ENCODE measurements at regions not wholly inside any gene's neighbourhood (a gene's known extent, or its start where the extent isn't known, plus 50 kb on each side); places are given as distances from the start of the nearest gene placed in this dataset.

DNA sequence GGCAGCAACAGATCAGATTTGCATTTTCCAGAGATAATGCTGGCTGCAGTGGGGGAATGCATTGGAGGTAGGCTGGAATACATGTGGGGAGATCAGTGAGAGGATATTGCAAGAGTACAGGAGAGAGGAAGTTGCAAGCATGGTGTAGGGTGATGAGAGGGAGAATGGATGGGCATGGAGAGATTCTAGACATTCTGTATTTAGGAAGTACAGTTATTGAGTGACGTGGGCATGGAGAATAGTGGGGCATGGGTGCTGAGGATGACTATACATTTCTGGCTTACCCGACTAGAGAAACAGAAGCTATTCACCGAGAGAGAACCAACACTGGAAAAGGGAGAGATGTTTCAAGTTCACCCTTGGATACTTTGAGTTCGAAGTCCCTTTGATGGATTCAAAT is 116.9 kb upstream of the SVIL start:
- H3K27me3 Mint-ChIP-seq (ENCODE audit: low read depth): peaks cover 14% of the 10 kb centered on the region
- no peak overlapping the region for H3K27ac Mint-ChIP-seq
- DNase-seq (ENCODE audit: low spot score): no peak
- no peak overlapping the region for H3K4me3 Mint-ChIP-seq (ENCODE audit: low read depth)
- H3K4me1 Mint-ChIP-seq (ENCODE audit: low read depth): no peaks in the 10 kb centered on the region
- intact Hi-C loops (cut with micrococcal nuclease): no loop called here
- no peaks in the 10 kb centered on the region for H3K9me3 Mint-ChIP-seq
- no peaks in the 10 kb centered on the region for H3K36me3 Mint-ChIP-seq (ENCODE audit: low read depth)

DNA sequence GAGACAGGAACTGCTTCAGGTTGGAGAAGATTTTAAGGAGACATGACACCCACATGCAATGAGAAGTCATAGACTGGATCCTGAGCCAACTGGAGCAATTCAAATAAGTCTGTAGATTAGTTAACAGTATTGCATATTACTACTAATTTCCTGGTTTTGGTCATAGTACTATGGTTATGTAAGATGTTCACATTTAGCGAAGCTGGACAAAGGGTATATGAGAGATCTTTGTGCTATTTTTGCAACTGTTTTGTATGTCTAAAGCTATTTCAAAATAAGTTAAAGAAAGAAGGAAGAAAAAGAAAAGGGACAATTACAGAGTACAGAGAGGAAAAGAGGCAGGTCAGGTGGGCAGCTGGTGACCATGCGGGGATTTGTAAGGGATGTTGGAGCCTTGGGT is 116.5 kb upstream of the SVIL start:
- no peak overlapping the region for H3K27ac Mint-ChIP-seq
- DNase-seq (ENCODE audit: low spot score): no peak
- intact Hi-C loops (cut with micrococcal nuclease): no loop called here
- no peak overlapping the region for H3K4me3 Mint-ChIP-seq (ENCODE audit: low read depth)
- H3K4me1 Mint-ChIP-seq (ENCODE audit: low read depth): no peaks in the 10 kb centered on the region
- H3K27me3 Mint-ChIP-seq (ENCODE audit: low read depth): peaks cover 12% of the 10 kb centered on the region
- no peaks in the 10 kb centered on the region for H3K36me3 Mint-ChIP-seq (ENCODE audit: low read depth)
- no peaks in the 10 kb centered on the region for H3K9me3 Mint-ChIP-seq

GRCh38 chr10:29749150-29749549 is 114.4 kb upstream of the SVIL start:
- peaks cover 11% of the 10 kb centered on the region for H3K27me3 Mint-ChIP-seq (ENCODE audit: low read depth)
- intact Hi-C loops (cut with micrococcal nuclease): no loop called here

DNA sequence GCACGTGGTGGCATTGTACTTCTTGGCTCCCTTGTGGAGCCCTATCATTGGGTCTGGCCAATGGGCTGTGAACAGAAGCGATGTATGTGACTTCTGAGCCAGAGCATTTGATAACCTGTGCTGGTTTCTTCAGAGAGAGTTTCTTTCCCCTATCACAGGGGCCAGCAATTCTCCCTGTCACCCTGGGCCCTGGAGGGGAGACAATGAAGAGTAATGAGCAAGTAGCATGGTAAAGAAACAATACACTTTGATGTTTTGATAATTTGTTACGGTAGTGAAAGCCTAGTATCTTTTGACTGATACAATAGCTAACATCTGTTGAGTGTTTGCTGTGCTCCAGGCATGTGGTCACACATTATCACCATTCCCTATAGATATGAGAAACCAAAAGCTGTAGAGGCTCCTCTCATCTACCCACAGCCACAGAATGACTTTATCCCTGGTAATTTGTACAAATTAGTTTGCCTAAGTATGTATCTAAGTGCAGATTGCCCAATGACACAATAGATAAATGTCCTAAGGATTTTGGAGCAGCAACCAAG is 113.4 kb upstream of the SVIL start:
- Mint-ChIP-seq H3K27ac (no peak overlapping the region), H3K4me3 (ENCODE audit: low read depth) (no peak overlapping the region), H3K36me3 (ENCODE audit: low read depth) (no peaks in the 10 kb centered on the region), H3K9me3 (no peaks in the 10 kb centered on the region), H3K27me3 (ENCODE audit: low read depth) (peaks cover 9% of the 10 kb centered on the region), H3K4me1 (ENCODE audit: low read depth) (no peaks in the 10 kb centered on the region)
- no peak for DNase-seq (ENCODE audit: low spot score)
- intact Hi-C loops (cut with micrococcal nuclease): no loop called here

More at GRCh38 chr10:29749150-29749549, 114.4 kb upstream of the SVIL start:
- Mint-ChIP-seq H3K4me3 (ENCODE audit: low read depth) (no peak overlapping the region), H3K9me3 (no peaks in the 10 kb centered on the region), H3K27ac (no peak overlapping the region), H3K36me3 (ENCODE audit: low read depth) (no peaks in the 10 kb centered on the region), H3K4me1 (ENCODE audit: low read depth) (no peaks in the 10 kb centered on the region)
- no peak for DNase-seq (ENCODE audit: low spot score)

DNA sequence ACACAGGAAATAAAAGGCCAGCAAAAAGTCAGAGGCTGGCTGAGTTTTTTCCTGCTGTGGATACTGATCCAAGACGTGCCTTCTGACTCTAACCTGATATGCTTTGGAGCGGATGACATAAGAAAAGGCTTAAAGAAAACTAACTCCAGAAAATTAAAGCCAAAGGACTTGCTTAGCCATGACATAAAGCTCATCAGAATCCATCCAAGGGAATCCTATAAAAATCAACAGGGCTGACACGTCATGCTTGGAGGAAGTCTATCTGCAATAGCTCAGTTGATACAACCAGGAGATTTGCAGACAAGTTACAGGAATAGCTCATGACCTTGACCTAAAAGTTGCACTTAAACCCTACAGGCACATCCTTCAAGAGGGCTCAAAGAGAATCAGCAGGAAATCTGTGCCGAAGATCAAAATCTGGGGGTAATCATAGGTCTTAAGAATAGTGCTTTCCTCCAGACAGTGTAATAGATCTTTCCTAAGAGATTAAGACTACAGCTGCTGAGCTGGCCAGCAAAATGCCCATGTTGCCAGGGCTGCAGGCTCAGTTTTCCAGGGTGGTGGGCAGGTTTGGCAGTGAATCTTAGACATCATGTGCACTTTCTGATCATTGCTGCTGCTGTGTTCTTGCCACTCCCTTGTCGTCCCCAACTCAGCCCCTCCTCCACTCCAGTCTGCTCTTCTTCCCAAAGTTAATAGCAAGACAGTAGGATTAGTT is 111.5 kb upstream of the SVIL start:
- H3K27me3 Mint-ChIP-seq (ENCODE audit: low read depth): peaks cover 12% of the 10 kb centered on the region
- H3K27ac Mint-ChIP-seq: no peak overlapping the region
- intact Hi-C loops (cut with micrococcal nuclease): no loop called here
- no peaks in the 10 kb centered on the region for H3K9me3 Mint-ChIP-seq
- no peak for DNase-seq (ENCODE audit: low spot score)
- H3K36me3 Mint-ChIP-seq (ENCODE audit: low read depth): no peaks in the 10 kb centered on the region
- no peak overlapping the region for H3K4me3 Mint-ChIP-seq (ENCODE audit: low read depth)
- H3K4me1 Mint-ChIP-seq (ENCODE audit: low read depth): no peaks in the 10 kb centered on the region

- intact Hi-C loops (cut with micrococcal nuclease): no loop called here
- no peaks in the 10 kb centered on the region for H3K9me3 Mint-ChIP-seq
- H3K27me3 Mint-ChIP-seq (ENCODE audit: low read depth): peaks cover 34% of the 10 kb centered on the region
- H3K4me3 Mint-ChIP-seq (ENCODE audit: low read depth): no peak overlapping the region
- DNase-seq (ENCODE audit: low spot score): no peak
- no peaks in the 10 kb centered on the region for H3K36me3 Mint-ChIP-seq (ENCODE audit: low read depth)
- peaks cover 4% of the 10 kb centered on the region for H3K4me1 Mint-ChIP-seq (ENCODE audit: low read depth)
- no peak overlapping the region for H3K27ac Mint-ChIP-seq
Observed at GRCh38 chr10:29740981-29741545, 106.3 kb upstream of the SVIL start.

GRCh38 chr10:29738341-29738740 is 103.6 kb upstream of the SVIL start:
- Mint-ChIP-seq H3K36me3 (ENCODE audit: low read depth) (no peaks in the 10 kb centered on the region), H3K4me1 (ENCODE audit: low read depth) (peaks cover 12% of the 10 kb centered on the region)

GRCh38 chr10:29737074-29737593 is 102.4 kb upstream of the SVIL start:
- Mint-ChIP-seq H3K27me3 (ENCODE audit: low read depth) (peaks cover 41% of the 10 kb centered on the region), H3K4me1 (ENCODE audit: low read depth) (peaks cover 12% of the 10 kb centered on the region), H3K36me3 (ENCODE audit: low read depth) (no peaks in the 10 kb centered on the region), H3K4me3 (ENCODE audit: low read depth) (peak overlapping the region; percentile 75), H3K9me3 (no peaks in the 10 kb centered on the region), H3K27ac (no peak overlapping the region)
- intact Hi-C loops (cut with micrococcal nuclease): loop anchor here (5.0 kb wide), 2 partner anchors 90 to 105 kb away; partner anchors contain the start of gene SVIL
- no peak for DNase-seq (ENCODE audit: low spot score)

More at GRCh38 chr10:29738341-29738740, 103.6 kb upstream of the SVIL start:
- no peak overlapping the region for H3K27ac Mint-ChIP-seq
- H3K9me3 Mint-ChIP-seq: no peaks in the 10 kb centered on the region
- DNase-seq (ENCODE audit: low spot score): no peak
- no peak overlapping the region for H3K4me3 Mint-ChIP-seq (ENCODE audit: low read depth)
- H3K27me3 Mint-ChIP-seq (ENCODE audit: low read depth): peaks cover 39% of the 10 kb centered on the region
- intact Hi-C loops (cut with micrococcal nuclease): loop anchor here (5.0 kb wide), 2 partner anchors 91 to 106 kb away; partner anchors contain the start of gene SVIL

DNA sequence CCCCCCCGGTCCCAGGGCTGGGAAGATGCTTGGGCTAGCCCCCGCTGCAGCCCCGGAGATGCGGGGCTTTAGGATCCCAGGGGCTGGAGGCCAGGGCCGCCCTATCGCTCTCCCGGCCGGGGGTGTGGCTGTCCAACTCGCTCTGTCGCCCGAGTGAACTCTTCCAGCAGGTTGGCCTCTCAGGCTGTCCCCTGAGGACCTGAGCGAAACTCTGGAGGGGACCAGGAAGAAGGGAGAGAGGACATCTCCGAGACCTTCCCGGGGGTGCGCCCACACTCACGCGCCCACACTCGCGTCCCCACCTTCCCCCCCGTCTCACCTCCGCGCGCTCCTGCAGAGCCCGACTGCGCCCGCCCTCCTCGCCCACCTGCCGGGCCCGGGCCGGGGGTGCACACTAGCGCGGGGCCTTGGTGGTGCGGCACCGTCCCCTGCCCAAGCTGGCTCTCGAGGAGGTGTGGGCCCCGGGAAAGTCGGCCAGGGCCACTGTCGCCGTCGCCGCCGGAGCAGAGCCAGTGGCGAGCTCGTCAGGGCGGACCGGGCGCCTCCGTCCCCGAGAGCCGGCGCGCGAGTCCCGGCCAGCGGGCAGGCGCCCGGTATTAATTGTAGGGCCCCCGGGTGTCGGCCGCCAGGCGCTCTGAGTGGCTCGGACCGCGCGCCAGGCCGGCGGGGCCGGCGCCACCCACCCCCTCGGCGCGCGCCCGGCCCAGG is 101.7 kb upstream of the SVIL start:
- H3K27ac Mint-ChIP-seq: no peak overlapping the region
- H3K4me3 Mint-ChIP-seq (ENCODE audit: low read depth): peak overlapping the region; percentile 77
- no peaks in the 10 kb centered on the region for H3K9me3 Mint-ChIP-seq
- H3K27me3 Mint-ChIP-seq (ENCODE audit: low read depth): peaks cover 39% of the 10 kb centered on the region
- intact Hi-C loops (cut with micrococcal nuclease): loop anchor here (5.0 kb wide), 2 partner anchors 89 to 104 kb away; partner anchors contain the start of gene SVIL
- peaks cover 12% of the 10 kb centered on the region for H3K4me1 Mint-ChIP-seq (ENCODE audit: low read depth)
- H3K36me3 Mint-ChIP-seq (ENCODE audit: low read depth): no peaks in the 10 kb centered on the region
- DNase-seq (ENCODE audit: low spot score): peak; percentile 16

- DNase-seq (ENCODE audit: low spot score): peak; percentile 79
- H3K9me3 Mint-ChIP-seq: no peaks in the 10 kb centered on the region
- peak overlapping the region; percentile 66 for H3K27ac Mint-ChIP-seq
- H3K4me3 Mint-ChIP-seq (ENCODE audit: low read depth): peak overlapping the region; percentile 77
- no peaks in the 10 kb centered on the region for H3K36me3 Mint-ChIP-seq (ENCODE audit: low read depth)
- intact Hi-C loops (cut with micrococcal nuclease): loop anchor here (1.0 to 5.0 kb wide), 4 partner anchors 77 to 145 kb away; partner anchors contain the start of gene SVIL
- peaks cover 36% of the 10 kb centered on the region for H3K27me3 Mint-ChIP-seq (ENCODE audit: low read depth)
- H3K4me1 Mint-ChIP-seq (ENCODE audit: low read depth): peaks cover 12% of the 10 kb centered on the region
Observed at GRCh38 chr10:29735628-29736365, 101.0 kb upstream of the SVIL start.

DNA sequence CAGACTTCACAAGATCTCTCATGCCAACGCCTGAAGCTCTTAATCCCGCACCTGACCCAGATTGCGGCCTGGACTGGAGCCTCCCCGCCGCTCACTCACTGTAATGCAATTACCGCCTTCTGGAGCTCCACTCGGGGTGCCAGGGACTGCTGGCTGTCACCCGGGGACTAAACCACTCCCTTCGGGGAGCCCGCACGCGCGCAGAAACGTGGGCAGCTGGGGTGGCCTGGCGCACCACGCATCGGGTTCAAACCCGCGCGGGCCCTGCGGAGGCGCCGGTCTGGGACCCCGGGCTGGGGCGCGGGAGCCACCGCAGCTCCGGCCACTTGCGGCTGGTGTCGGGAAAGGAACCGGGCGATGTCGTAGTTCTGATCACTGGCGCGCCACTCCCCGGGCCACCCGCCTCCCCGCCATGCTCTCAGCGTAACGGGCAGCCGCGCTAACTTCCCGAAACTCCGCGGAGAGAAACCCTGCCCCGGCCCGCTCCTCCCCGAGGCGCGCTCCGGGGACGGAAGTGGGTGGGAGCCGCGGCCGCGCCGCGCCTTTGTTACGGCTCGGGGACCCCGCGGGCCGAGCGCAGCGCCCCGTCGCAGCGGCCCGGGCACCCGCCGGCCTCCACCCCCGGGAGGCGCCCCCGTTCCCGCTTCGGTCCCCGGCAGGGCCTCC is 100.3 kb upstream of the SVIL start:
- Mint-ChIP-seq H3K36me3 (ENCODE audit: low read depth) (peaks cover 3% of the 10 kb centered on the region), H3K4me1 (ENCODE audit: low read depth) (peaks cover 12% of the 10 kb centered on the region), H3K27ac (peak overlapping the region; percentile 8), H3K27me3 (ENCODE audit: low read depth) (peaks cover 32% of the 10 kb centered on the region), H3K9me3 (no peaks in the 10 kb centered on the region), H3K4me3 (ENCODE audit: low read depth) (peak overlapping the region; percentile 75)
- DNase-seq (ENCODE audit: low spot score): peak; percentile 50
- intact Hi-C loops (cut with micrococcal nuclease): loop anchor here (1.0 to 5.0 kb wide), 4 partner anchors 76 to 145 kb away; partner anchors contain the start of gene SVIL

DNA sequence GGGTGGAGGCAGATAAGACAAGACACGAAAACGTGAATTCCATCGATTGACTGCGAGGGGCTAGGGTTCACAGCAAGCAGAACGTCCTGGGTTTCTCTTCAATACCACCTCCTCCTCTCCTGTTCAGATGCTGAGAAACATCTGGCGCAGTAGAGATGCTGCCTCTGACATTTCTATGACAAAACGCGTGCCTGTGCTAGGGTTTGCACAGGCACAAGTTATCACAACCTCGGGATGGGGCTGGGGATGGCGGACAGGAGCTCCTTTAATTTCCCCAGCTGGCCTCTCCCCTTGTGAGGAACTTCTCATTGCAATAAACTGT is 99.8 kb upstream of the SVIL start:
- H3K27me3 Mint-ChIP-seq (ENCODE audit: low read depth): peaks cover 30% of the 10 kb centered on the region
- intact Hi-C loops (cut with micrococcal nuclease): loop anchor here (2.0 kb wide), 1 partner anchor 76 kb away; no protein-coding TSS in a partner anchor
- DNase-seq (ENCODE audit: low spot score): no peak
- H3K36me3 Mint-ChIP-seq (ENCODE audit: low read depth): peaks cover 5% of the 10 kb centered on the region
- H3K4me1 Mint-ChIP-seq (ENCODE audit: low read depth): peaks cover 12% of the 10 kb centered on the region
- peak overlapping the region; percentile 75 for H3K4me3 Mint-ChIP-seq (ENCODE audit: low read depth)
- no peaks in the 10 kb centered on the region for H3K9me3 Mint-ChIP-seq
- H3K27ac Mint-ChIP-seq: peak overlapping the region; percentile 8
